GM19455 (cell line): ENCODE measurements at regions not wholly inside any gene's neighbourhood (a gene's known extent, or its start where the extent isn't known, plus 50 kb on each side); places are given as distances from the start of the nearest gene placed in this dataset.

Experiments
- ATAC-seq: cut with Tn5 transposase; IDR thresholded peaks from one replicate; pipeline ENCODE4 v1.9.1; 2021; ENCODE audit not compliant: unreplicated experiment

DNA sequence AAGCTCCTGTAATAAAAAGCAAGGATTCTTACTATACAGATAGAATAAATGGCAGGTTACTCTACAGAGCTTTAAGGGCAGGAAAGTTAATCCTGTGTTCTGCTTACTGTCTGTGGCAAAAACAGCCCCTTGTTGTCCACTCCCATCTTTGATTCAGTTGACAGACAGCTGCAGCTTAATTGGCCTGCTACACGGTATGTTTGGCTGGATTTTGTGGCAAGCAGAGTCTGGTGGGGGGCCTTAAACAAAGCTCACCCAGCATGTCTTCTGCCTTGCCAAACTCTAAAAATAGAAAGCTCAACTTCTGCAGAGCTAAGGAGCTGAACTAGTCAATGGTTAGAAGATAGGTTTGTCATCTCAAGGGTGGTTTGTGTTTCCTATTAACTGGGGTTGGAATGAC, 407.2 kb downstream of the HLX start:
- no peak for ATAC-seq

DNA sequence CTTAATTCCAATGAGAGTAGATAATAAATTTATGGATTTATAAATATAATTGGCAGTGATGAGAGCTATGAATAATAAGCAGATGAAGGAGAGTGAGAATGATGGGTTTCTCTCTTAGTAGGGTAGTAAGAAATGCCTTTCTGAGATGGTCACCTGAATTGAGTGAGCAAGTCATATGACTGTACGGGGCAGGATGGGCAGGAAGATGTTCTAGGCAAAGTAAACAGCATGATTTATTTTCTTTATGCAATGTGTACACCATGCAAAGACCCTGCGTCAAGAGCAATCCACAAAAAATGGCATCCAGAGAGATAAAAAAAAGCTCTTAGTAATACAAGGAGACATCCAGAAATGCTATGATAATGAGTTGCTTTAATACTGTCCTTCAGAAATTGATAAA, 409.9 kb downstream of the HLX start:
- ATAC-seq: no peak

DNA sequence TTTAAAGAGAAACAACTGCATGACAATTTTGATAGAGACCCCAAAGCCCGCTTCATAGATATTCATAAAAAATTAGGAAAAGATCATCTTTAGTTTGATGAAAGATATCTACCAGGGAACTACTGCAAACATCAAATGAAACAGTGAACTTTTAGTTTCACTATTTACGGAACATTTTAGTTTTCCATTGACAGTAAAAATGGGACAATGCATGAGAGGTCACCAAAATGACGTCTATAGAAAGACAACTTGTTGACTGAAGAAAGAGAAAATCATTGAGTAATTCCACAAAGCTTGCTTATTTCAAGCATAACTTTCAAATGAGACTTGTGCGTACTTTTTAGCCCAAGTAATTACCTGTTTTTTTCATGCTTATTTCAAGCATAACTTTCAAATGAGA, 411.4 kb downstream of the HLX start:
- ATAC-seq: no peak

DNA sequence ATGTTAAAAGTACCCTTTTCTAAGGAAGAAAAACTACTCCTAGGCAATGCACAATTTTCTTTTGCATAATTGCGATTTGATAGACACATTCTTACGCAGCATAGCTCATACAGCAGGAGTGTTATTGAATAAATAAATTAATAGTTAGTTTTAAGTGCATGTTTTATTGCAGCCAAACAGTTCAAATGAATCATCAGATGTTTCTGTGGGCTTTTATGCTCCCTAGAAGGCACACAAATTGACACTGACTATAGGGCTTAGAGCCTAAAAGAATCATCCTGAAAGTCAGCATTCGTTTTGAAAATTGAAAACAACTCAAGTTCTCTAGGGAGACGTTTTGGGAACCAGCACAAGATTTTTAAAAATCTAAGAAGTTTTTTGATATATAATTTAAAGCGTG, 411.9 kb downstream of the HLX start:
- no peak for ATAC-seq

DNA sequence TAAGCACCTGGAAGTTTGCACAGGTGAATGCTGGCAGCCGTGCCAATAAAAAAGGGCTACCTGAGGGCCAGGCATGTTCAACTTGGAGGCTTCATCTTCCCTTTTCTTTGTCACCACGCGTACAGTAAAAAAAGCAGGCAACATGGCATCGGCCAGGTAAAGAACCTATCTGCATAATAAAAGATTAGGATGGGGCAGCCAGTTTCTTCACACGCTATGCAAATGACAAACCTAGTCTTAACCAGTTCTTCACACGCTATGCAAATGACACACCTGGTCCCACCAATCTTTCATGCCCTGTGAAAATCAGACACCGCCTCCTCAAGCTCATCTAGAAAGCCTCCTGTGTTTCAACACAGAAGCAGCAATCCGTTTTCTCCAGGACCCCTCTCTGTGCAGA, 413.4 kb downstream of the HLX start:
- ATAC-seq: no peak

DNA sequence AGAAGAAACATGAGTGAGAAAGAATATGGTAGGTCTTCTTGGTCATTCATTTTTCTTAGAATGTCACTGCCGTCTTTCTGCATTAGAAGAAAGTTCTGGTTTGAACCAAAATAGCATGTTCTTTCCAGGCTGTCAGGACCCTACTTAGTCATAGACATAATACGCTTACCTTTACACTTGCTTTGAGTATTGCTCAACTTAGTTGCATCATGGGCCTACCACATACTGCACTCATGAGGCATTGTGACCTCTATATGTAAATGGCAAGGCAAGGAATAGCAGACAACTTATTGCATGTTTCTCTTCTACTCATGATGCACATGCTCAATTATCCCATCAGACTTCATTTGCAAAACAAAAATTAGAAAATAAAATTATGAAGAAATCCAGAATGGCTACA, 415.0 kb downstream of the HLX start:
- ATAC-seq: no peak

DNA sequence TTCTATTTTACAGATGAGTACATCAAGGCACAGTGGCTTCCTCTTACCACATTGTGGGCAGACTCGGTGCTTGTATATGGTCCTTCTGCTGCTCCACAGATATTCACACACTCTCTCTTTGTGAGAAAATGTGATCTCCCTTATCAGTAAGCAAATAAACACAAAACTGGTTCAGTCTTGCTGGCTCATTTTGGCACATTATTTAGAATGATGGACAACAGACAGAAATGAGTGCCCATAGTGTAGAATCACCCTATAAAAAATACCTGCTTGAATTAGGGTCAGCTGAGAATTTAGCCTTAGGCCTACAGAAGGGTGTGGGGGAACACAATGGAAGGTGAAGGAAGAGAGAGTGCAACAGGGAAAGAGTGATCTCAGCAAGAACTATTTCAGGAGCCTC, 423.1 kb downstream of the HLX start:
- no peak for ATAC-seq

DNA sequence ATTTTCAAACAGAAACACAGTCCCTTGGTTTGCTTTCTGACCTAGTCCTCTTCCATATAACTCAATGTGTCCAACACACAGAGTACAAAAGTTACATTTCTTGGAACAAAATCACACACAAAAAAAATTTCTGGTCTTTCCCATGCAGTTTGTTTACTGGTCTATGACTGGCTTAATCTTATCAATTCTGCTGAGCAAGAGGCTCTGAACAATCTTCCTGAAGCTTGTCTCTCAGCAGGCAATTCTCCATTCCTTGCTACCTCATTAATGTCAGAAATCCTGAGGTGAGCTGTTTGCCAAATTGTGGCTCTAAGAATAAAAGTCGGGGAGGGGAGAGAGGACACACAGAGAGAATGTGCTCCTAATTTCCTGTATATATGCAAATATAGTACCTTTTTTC, 423.6 kb downstream of the HLX start:
- no peak for ATAC-seq

DNA sequence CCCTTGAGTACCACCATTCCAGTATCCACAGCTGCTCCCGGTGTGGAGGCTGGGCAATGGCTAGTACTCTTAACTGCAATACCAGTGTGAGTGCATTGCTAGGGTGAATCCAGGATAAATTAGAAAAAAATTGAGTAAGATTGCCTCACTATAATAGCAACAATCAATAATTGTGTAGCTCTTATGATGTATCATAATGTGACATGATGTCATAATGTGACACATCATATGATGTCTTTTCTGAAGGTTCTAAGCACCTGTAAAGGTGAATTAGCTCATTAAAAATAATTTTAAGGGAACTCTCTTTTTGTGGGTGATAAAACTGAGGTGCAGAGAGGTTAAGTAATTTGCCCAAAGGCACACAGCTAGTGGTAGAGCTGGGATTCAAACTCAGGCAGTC, 424.4 kb downstream of the HLX start:
- ATAC-seq: no peak

DNA sequence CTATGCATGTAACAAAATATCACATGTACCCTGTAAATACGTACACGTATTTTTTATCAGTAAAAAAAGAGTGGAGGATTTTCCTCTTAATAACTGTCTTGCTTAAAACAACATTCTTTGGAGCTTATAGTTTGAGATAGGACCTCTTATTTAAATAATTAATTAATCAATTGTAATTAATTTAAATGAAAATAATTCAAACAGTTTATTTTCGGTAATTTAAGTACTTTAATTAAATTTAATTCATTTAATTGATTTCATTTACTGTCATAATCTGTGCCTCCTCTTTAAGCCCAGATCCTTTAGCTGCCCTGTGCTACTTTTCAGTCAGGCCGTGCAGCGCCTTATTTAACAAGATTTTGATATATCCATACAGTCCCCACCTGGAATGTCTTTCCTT, 427.0 kb downstream of the HLX start:
- no peak for ATAC-seq

DNA sequence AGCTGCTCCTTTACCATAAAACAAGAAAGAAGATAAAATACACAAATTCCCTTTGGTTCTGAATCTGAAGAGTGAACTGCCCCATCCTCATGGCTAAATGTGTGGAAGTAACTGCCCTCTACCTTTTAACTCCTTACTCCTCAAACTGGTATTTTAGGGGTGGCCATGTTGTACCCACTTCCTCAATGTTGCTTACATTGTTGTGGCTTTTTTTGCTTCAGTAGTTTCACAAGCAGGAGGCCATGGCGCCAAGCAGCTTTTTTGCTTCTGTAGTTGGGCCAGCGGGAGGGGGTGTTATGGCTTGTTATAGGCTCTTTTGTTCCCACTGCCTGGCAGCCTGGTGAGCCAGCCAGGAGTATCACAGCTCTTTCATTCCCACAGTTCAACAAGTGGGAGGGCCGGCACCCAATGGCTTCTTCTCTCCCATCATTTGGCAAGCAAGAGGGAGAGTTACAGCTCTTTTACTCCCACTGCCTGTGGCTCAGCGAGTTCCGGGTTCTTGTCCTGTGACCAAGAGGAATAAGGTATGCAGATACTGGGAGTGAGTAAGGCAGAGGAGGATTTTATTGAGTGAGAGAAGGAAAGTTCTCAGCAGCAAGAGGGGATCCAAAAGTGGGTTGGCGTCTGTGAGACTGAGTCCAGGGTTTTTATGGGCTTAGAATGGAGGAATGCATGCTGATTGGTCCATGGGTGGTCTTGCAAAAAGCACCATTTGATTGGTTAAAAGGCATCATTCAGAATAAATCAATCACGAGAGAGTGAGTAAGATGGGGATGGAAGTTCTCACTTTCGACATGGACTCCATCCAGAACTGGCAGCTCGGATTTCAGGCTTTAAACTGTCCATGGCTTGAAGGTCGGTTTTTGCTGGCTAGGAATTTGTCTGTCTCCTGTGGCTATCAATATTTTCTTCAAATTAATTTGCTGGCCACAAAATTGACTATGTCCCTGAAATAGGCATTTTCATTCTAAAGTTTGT, 429.6 kb downstream of the HLX start:
- no peak for ATAC-seq

DNA sequence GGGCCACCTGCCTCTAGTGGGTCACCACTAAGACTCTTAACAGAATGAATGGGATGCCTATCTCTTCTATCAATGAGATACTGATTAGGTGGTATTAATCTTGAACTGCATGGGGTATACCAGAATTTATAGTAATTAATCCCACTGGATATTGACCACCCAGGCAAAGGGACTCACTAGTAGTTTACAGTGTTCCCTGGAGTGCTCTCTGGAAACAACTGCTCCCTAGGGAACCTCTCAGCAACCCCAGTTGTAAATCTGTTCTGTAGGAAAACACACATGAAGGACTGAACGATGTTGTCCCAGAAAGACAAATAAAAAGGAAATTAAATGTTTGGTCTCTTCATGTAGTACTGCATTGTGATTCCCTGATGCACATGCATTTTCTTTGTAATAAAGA, 430.5 kb downstream of the HLX start:
- ATAC-seq: no peak

DNA sequence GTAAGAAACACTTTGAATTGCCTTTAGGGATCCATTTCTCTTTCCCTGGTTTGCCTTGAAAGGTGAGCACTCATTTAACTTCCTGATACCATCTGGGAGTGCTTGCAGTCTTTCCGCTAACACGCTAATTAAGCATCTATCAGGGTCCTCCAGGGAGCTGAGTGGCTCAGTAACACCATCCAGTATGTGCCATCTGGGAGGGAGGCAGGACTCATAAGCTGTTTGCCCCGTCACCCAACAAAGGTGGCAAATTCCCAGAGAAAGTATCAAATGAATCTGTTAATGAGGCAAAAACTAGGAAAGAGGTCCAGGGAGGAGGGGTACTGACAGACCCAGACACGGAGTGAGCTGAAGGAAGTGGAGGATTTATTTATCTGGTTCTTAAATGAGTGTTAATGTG, 430.9 kb downstream of the HLX start:
- ATAC-seq: no peak

DNA sequence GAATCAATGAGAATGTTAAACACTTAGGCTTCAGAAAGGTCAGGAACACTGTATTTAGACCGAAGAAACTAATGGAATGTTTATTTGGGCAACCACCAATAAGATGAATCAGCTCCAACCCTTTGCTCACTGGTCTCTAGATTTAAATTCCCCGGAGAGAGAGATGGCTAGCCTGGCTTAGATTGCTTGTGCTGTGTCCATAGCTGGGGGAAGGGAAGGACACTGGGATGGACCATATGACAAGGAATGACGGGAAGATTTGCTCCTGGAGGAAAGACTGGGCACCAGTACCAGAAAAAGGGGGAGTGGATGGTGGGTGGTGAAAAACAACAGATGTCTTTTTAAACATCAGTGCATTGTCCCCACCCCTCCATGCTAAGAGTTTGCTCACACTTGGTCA, 426.6 kb downstream of the DUSP10 start:
- ATAC-seq: no peak

DNA sequence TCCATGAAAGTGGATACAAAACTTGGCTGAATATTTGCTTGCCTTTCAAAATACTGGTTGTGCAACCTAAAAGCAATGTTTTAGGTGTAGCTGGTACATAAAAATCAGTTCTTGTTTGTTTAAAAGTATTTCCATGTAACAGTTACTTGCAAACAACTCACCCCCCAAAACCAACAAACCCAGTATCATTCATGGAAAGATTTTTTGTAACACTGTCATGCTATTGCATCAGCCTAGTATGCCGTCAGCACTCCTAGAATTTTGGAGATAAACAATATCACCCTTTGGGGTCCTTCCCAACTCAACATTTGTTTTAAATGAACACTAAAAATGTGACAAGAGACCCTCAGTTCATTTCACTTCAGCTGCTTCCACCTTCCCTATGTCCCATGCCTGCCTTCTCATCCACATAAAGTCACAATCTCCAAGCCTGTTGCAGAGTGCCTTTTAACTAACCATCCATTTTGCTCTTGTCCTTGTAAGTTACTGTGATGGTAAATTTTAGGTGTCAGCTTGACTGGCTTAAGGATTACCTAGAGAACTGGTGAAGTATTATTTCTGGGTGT, 425.3 kb downstream of the DUSP10 start:
- ATAC-seq: no peak

DNA sequence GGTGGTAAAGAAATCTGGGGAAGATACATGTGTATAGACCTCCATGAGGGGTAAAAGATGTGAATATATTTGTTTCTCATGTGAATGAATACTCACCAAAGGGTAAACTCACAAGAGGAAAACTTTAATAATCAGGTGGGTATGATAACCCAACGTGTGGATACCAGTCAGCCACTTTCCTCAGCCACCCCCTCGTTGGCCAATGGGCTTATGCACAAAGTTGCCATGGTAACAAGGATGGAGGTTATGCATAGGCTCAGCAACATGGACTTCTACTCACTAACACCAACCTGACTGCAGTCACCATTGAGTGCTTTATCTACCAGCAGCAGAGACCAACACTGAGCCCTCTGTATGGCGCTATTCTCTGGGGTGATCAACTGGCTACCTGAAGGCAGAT, 424.4 kb downstream of the DUSP10 start:
- no peak for ATAC-seq

DNA sequence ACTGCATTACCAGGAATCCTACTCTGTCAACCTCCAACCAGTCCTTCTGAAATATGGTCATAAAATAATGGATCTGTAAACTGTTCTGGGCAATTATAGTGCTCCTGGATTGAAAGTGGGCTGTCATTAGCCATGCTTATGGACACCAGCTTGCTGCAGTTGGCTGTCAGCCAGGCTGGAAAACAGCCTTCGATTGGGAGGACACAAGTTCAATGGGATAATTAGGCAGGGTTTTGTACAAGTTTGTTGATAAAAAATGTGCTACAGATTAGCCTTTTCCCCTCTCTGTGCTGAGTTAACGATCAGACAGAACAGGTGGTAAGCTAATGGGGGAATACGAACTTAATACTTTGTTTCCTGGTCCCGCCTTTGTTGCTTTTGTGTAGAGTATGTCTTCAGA, 413.9 kb downstream of the DUSP10 start:
- ATAC-seq: no peak

DNA sequence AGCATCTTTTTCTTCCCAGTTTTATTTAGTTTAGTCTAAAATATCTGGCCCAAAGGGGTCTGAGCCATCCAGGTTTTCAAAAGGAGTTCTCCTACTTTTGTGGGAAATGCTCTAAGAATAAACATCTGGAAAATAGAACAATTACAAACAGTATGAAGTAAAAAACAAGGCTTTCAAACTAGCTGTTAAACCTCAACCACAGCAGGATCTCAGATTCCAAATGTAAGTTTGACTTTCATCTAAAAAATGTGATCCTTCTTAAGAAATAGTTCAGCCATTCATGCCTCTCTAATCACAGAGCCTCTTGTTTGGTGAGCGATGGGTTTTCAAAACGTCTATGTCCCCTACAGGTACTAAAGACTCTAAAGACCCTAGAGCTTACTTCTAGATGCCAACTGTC, 413.5 kb downstream of the DUSP10 start:
- no peak for ATAC-seq

DNA sequence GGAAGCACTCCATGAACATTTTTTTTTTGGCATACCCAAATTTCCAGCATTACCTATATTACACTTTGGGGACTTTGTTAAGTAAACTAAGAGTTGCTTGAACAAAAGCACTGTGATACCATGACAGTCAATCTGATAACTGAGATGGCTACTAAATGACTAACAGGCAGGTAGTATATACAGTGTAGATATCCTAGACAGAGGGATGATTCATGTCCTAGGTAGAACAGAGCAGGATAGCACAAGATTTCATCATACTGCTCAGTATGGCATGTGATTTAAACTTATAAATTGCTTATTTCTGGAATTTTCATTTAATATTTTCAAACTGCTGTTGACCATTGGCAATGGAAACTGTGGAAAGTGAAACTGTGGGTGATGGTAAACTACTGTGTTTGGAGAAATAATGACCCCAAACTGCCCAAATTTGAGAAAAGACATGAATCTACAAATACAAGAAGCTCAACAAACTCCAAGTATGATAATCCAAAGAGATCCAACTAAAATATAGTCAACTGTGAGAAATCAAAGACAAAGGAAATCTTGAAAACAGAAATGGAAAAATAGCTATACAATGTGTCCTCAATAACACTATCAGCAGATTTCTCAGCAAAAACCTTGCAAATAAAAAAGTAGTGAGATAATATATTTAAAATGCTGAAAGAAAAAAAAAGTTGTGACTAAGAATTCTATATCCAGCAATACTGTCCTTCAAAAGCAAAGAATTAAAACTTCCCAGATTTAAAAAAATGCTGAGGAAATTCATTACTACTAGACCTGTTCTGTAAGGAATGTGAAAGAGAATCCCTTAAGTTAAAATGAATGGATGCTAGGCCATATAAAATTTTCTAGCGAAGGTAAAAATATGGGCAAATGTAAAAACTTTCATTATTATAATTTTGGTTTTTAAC, 410.4 kb downstream of the DUSP10 start:
- no peak for ATAC-seq

DNA sequence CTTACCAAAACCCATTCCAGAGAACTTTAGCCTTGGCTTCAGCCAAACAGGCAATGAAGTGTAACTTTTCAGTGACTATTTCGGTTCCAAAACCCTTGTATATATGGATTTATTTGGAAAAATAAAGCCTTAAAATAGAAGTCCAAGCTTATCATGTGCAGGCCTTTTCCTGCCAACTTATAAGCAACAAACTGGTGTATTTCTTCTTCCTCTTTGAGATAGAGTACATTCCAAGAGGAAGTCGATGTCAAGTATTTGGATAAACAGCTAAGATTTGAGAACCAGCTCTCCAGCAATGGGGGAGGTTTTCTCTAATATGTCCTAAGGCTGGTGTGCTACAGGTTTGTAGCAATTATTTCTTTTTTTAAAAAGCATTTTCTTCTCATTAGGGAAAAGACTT, 407.8 kb downstream of the DUSP10 start:
- ATAC-seq: no peak

DNA sequence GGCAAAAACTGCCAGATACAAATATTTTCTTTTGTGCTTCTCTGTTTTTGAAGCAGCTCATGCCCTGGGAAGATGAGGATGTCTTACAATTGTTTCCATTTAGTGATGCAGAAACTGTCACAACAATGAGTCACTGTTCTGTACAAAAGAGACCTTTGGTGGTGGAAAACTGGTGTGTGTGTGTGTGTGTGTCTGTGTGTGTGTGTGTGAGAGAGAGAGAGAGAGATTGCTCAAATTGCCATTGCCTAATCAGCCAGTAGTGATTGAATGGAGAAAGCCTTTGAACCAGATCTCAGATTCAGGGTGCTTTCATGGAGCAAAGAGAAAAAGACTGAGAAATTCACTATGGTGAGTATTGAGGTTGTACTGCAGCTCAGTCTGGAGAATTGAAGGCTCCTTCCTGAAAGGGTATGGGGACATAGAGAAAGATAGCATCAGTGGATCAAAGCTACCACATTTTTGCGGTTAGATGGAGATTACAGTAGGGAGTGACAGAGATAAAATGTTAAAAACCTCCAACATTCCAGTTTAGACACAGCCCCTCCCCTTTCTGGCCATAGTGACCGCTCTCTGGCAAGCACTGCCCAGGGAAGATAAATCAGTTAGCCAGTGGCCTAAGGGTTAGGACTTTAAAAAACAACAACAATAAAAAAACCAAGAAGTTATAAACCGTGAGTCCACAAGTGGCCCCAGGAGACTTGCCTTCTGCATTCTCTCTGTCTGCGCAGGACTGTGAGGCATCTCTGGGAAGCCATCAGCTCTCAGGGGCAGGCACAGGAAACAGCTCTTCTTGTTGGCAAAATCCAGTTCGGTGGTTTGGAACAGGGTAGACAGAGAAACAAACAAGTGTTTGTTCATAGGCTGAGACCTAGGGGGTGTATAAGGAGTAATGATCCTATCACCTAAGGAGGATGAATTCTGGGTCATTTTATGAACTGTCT, 406.5 kb downstream of the DUSP10 start:
- ATAC-seq: no peak
